H9 (cell line): ENCODE measurements at regions not wholly inside any gene's neighbourhood (a gene's known extent, or its start where the extent isn't known, plus 50 kb on each side); places are given as distances from the start of the nearest gene placed in this dataset.

Source experiments
- DNase-seq: peaks from one replicate; pipeline ENCODE4 v3.0.0-alpha.2; 2017
- H2AFZ ChIP-seq: one replicate; pipeline ENCODE4 v1.6.1; 2013; ENCODE audit warnings: mild to moderate bottlenecking, low read length, control low read depth, moderate library complexity
- H2AK5ac ChIP-seq: 2 replicates; pipeline ENCODE4 v1.6.1; 2013; ENCODE audit warnings: low read length, control low read depth, mixed read lengths; ENCODE audit not compliant: insufficient read length
- H2BK120ac ChIP-seq: one replicate; pipeline ENCODE4 v1.6.1; 2013; ENCODE audit warnings: low read depth, mild to moderate bottlenecking, low read length, control low read depth, inconsistent platforms; ENCODE audit not compliant: poor library complexity, severe bottlenecking
- H2BK12ac ChIP-seq: 2 replicates; pipeline ENCODE4 v1.6.1; 2013; ENCODE audit warnings: low read length, control low read depth, mixed read lengths, low read depth; ENCODE audit not compliant: insufficient read length
- H2BK15ac ChIP-seq: 2 replicates; pipeline ENCODE4 v1.6.1; 2013; ENCODE audit warnings: low read depth, low read length, control low read depth
- H2BK20ac ChIP-seq: one replicate; pipeline ENCODE4 v1.6.1; 2013; ENCODE audit warnings: low read depth, mild to moderate bottlenecking, low read length, control low read depth, inconsistent platforms; ENCODE audit not compliant: poor library complexity, severe bottlenecking
- H2BK5ac ChIP-seq: 2 replicates; pipeline ENCODE4 v1.6.1; 2013; ENCODE audit warnings: low read length, control low read depth, mixed read lengths; ENCODE audit not compliant: insufficient read length
- H3K14ac ChIP-seq: 2 replicates; pipeline ENCODE4 v1.6.1; 2013; ENCODE audit warnings: low read length, control low read depth; ENCODE audit not compliant: insufficient read depth
- H3K18ac ChIP-seq: 2 replicates; pipeline ENCODE4 v1.6.1; 2013; ENCODE audit warnings: low read depth, mild to moderate bottlenecking, mixed read lengths, low read length, control low read depth; ENCODE audit not compliant: insufficient read length
- H3K23ac ChIP-seq: 2 replicates; pipeline ENCODE4 v1.6.1; 2013; ENCODE audit warnings: low read length, control low read depth, mixed read lengths, low read depth; ENCODE audit not compliant: insufficient read length
- H3K23me2 ChIP-seq: 2 replicates; pipeline ENCODE4 v1.6.1; 2013; ENCODE audit warnings: low read depth, mild to moderate bottlenecking, mixed read lengths, low read length, control low read depth; ENCODE audit not compliant: insufficient read length, poor library complexity, severe bottlenecking
- H3K27ac ChIP-seq: 2 replicates; pipeline ENCODE4 v1.5.1; 2013; ENCODE audit warnings: low read length, control low read depth, mixed read lengths, low read depth; ENCODE audit not compliant: insufficient read length
- H3K27me3 ChIP-seq: 2 replicates; pipeline ENCODE4 v1.6.1; 2013; ENCODE audit warnings: low read length, control low read depth, inconsistent platforms; ENCODE audit not compliant: insufficient read depth
- H3K4ac ChIP-seq: 2 replicates; pipeline ENCODE4 v1.6.1; 2013; ENCODE audit warnings: low read depth, mild to moderate bottlenecking, control low read depth, inconsistent platforms, low read length, moderate library complexity
- H3K4me1 ChIP-seq: 2 replicates; pipeline ENCODE4 v1.6.1; 2013; ENCODE audit warnings: low read length, control low read depth, inconsistent platforms; ENCODE audit not compliant: insufficient read depth
- H3K4me2 ChIP-seq: 2 replicates; pipeline ENCODE4 v1.6.1; 2013; ENCODE audit warnings: low read length, control low read depth, mixed read lengths; ENCODE audit not compliant: insufficient read length, insufficient read depth
- H3K56ac ChIP-seq: 2 replicates; pipeline ENCODE4 v1.6.1; 2013; ENCODE audit warnings: low read depth, mild to moderate bottlenecking, mixed read lengths, low read length, control low read depth; ENCODE audit not compliant: insufficient read length
- H3K79me1 ChIP-seq: 2 replicates; pipeline ENCODE4 v1.6.1; 2013; ENCODE audit warnings: low read depth, mild to moderate bottlenecking, moderate library complexity, low read length, control low read depth, inconsistent platforms; ENCODE audit not compliant: insufficient read depth, poor library complexity, severe bottlenecking
- H3K79me2 ChIP-seq: 2 replicates; pipeline ENCODE4 v1.6.1; 2013; ENCODE audit warnings: low read length, control low read depth, inconsistent platforms; ENCODE audit not compliant: insufficient read depth
- H3K9ac ChIP-seq: 2 replicates; pipeline ENCODE4 v1.6.1; 2013; ENCODE audit warnings: low read length, control low read depth, mixed read lengths; ENCODE audit not compliant: insufficient read length; ENCODE audit errors: extremely low read depth
- H3K9me3 ChIP-seq: one replicate; pipeline ENCODE4 v1.6.1; 2013; ENCODE audit warnings: low read depth, low read length, inconsistent platforms; ENCODE audit not compliant: control insufficient read depth
- H3T11ph ChIP-seq: one replicate; pipeline ENCODE4 v1.6.1; 2013; ENCODE audit warnings: mild to moderate bottlenecking, low read length, control low read depth, inconsistent platforms
- H4K20me1 ChIP-seq: one replicate; pipeline ENCODE4 v1.6.1; 2013; ENCODE audit not compliant: control insufficient read depth, insufficient read length, insufficient read depth
- H4K5ac ChIP-seq: 2 replicates; pipeline ENCODE4 v1.6.1; 2013; ENCODE audit warnings: low read depth, mild to moderate bottlenecking, mixed read lengths, low read length, control low read depth; ENCODE audit not compliant: insufficient read length
- H4K8ac ChIP-seq: replicated peaks from 2 replicates; pipeline ENCODE4 v1.6.1; 2013; ENCODE audit warnings: low read length, control low read depth, mixed read lengths, low read depth; ENCODE audit not compliant: insufficient read length
- H4K91ac ChIP-seq: 2 replicates; pipeline ENCODE4 v1.6.1; 2013; ENCODE audit warnings: low read depth, mild to moderate bottlenecking, moderate library complexity, mixed read lengths, low read length, control low read depth; ENCODE audit not compliant: insufficient read length
- H3K27ac Mint-ChIP-seq, 3 experiments: 2 replicates in 2 of 3; 3 replicates in 1 of 3; pipeline ENCODE4 v1.8.0; 2020 to 2021; ENCODE audit warnings: mixed read lengths in 3 of 3, mild to moderate bottlenecking in 1 of 3, moderate library complexity in 1 of 3
- H3K27me3 Mint-ChIP-seq: 2 replicates; pipeline ENCODE4 v1.8.0; 2021; ENCODE audit warnings: low read depth, mild to moderate bottlenecking, moderate library complexity, mixed read lengths
- H3K36me3 Mint-ChIP-seq, 3 experiments: 2 replicates in 2 of 3; 3 replicates in 1 of 3; pipeline ENCODE4 v1.8.0; 2020 to 2021; ENCODE audit warnings: low read depth in 3 of 3, mixed read lengths in 3 of 3; ENCODE audit not compliant: insufficient read depth in 1 of 3
- H3K4me1 Mint-ChIP-seq, 2 experiments: 2 replicates each; pipeline ENCODE4 v1.8.0; 2020; ENCODE audit warnings: mixed read lengths in 2 of 2
- H3K4me3 Mint-ChIP-seq, 2 experiments: 2 replicates in 1 of 2; 3 replicates in 1 of 2; pipeline ENCODE4 v1.8.0; 2020 to 2021; ENCODE audit warnings: mild to moderate bottlenecking in 2 of 2, mixed read lengths in 2 of 2, moderate library complexity in 1 of 2
- H3K9me3 Mint-ChIP-seq, 2 experiments: 2 replicates in 1 of 2; 3 replicates in 1 of 2; pipeline ENCODE4 v1.8.0; 2020; ENCODE audit warnings: mild to moderate bottlenecking in 2 of 2, mixed read lengths in 2 of 2, moderate library complexity in 1 of 2
- CTCF ChIP-seq: fragments of 200-600 bp; sonication (generic); conservative IDR thresholded peaks from 3 replicates; pipeline ENCODE4 v1.8.0; 2021; ENCODE audit warnings: antibody characterized with exemption, mild to moderate bottlenecking
- WGBS: extraction: QIAGEN DNeasy Blood & Tissue Kit; methylation state at CpG from one replicate; pipeline ENCODE4 v1.1.7; 2013; ENCODE audit warnings: missing lambda C conversion rate, low lambda C conversion rate, mixed read lengths; ENCODE audit not compliant: insufficient read length; ENCODE audit errors: extremely low coverage; 5-methylcytosine and 5-hydroxymethylcytosine counted together

- H4K20me1 ChIP-seq: no peaks in the 10 kb centered on the region
- no peak for TF ChIP-seq CTCF
- no peak overlapping the region for H2BK15ac ChIP-seq
- H2BK5ac ChIP-seq: no peak overlapping the region
- no peak overlapping the region for H4K91ac ChIP-seq
- H3K4me2 ChIP-seq: no peak overlapping the region
- no peak overlapping the region for H3K56ac ChIP-seq
- H3K23me2 ChIP-seq: no peaks in the 10 kb centered on the region
- Mint-ChIP-seq H3K9me3 (peaks cover 21 to 28% of the 10 kb centered on the region in 2 experiments), H3K27ac (no peak overlapping the region), H3K4me1 (peaks cover 0 to 6% of the 10 kb centered on the region in 2 experiments; a peak in 1 of 4 replicates), H3K36me3 (peaks cover 12 to 21% (median 13%) of the 10 kb centered on the region in 3 experiments; a peak in 6 of 7 replicates), H3K27me3 (no peaks in the 10 kb centered on the region; the same call in 1 of the 2 replicates), H3K4me3 (no peak overlapping the region)
- H2AFZ ChIP-seq: no peak overlapping the region
- H3K4me1 ChIP-seq: no peaks in the 10 kb centered on the region
- H2BK12ac ChIP-seq: no peak overlapping the region
- no peak overlapping the region for H4K5ac ChIP-seq
- no peak overlapping the region for H4K8ac ChIP-seq
- no peaks in the 10 kb centered on the region for H3K27me3 ChIP-seq
- no peak overlapping the region for H3T11ph ChIP-seq
- no peaks in the 10 kb centered on the region for H3K79me2 ChIP-seq
- H3K4ac ChIP-seq: no peak overlapping the region
- no peak overlapping the region for H3K23ac ChIP-seq
- no peak overlapping the region for H2BK20ac ChIP-seq
- no peak overlapping the region for H3K14ac ChIP-seq
- no peaks in the 10 kb centered on the region for H3K79me1 ChIP-seq
- H3K27ac ChIP-seq: no peak overlapping the region
- H3K18ac ChIP-seq: no peak overlapping the region
- no peak overlapping the region for H3K9ac ChIP-seq
- H2BK120ac ChIP-seq: no peak overlapping the region
- DNase-seq: no peak
- H3K9me3 ChIP-seq: no peaks in the 10 kb centered on the region
- no peak overlapping the region for H2AK5ac ChIP-seq
- WGBS: no CpG with 5 or more reads among the region's 3 CpGs
Observed at GRCh38 chr5:61766141-61766540, 434.1 kb downstream of the ZSWIM6 start.
